ENCODE measurements at regions not wholly inside any gene's neighbourhood (a gene's known extent, or its start where the extent isn't known, plus 50 kb on each side); places are given as distances from the start of the nearest gene placed in this dataset.

DNA sequence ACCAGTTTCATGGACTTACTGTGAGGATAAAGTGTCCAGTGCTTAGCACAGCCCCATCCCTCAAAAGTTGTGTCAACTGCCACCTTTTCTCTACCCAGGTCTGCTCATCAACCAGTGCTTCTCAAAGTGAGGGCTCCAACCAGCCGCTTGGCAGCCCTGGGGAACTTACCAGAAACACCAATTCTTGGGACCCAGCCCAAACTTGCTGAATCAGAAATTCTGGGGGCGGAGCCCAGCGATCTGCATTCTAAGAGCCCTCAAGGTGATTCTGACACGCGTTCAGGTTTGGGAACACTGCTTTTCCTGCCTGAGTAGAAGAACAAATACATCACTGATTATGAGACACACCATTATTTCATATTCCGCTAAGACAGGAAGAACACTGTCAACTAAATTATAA lies 132.0 kb downstream of the NSG2 start:
- Histone ChIP-seq H3K9me3 (no peaks in the 10 kb centered on the region), H3K36me3 (no peaks in the 10 kb centered on the region), H3K27me3 (no peaks in the 10 kb centered on the region), H3K4me1 (ENCODE audit: insufficient read depth) (peaks cover 1% of the 10 kb centered on the region), H3K4me3 (no peak overlapping the region), H3K27ac (no peak overlapping the region)
- intact Hi-C loops (cut with DNase I): no loop called here
- no peak for TF ChIP-seq POLR2A (IDR thresholded peaks at IDR 0.05)
- no peak for TF ChIP-seq CTCF (IDR thresholded peaks at IDR 0.05)
- TF ChIP-seq EP300 (IDR thresholded peaks at IDR 0.05): no peak
- WGBS, 3 donors: 81 to 85% (median 83%) methylated on average over 6 of the region's 6 CpGs
- no peak for DNase-seq

- no peaks in the 10 kb centered on the region for H3K27me3 ChIP-seq
- no peak overlapping the region for H3K27ac ChIP-seq
- DNase-seq: no peak
- TF ChIP-seq EP300 (IDR thresholded peaks at IDR 0.05) (no peak), CTCF (IDR thresholded peaks at IDR 0.05) (no peak), POLR2A (IDR thresholded peaks at IDR 0.05) (no peak)
- 93 to 98% (median 97%) methylated on average over 6 of the region's 6 CpGs for WGBS, 3 donors
- H3K9me3 ChIP-seq: no peaks in the 10 kb centered on the region
- no peaks in the 10 kb centered on the region for H3K36me3 ChIP-seq
- no peak overlapping the region for H3K4me3 ChIP-seq
- H3K4me1 ChIP-seq (ENCODE audit: insufficient read depth): peaks cover 1% of the 10 kb centered on the region
- intact Hi-C loops (cut with DNase I): no loop called here
These were observed 132.6 kb downstream of the NSG2 start for GRCh38 chr5:174177976-174178605.

DNA sequence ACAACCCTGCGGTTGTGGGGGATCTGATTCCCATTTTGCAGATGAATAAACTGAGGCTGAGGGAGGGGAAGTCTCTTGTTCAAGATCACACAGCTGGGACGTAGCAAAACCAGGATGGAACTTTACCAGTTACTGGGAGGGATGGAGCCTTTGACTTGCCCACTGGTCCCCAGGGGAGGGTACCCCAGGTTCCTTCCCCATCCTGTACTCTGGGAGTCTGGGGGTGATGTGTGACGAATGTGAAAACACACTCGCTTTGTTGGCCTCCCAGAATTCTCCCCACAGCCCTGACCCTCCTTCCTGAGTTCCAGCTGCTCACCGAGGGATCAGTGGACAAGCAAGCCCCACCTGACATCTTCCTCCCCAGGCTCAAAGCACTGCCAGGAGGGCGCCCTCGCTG lies 135.1 kb downstream of the NSG2 start:
- Histone ChIP-seq H3K9me3 (no peaks in the 10 kb centered on the region), H3K4me3 (no peak overlapping the region), H3K36me3 (no peaks in the 10 kb centered on the region), H3K27ac (no peak overlapping the region), H3K4me1 (ENCODE audit: insufficient read depth) (peaks cover 1% of the 10 kb centered on the region), H3K27me3 (no peaks in the 10 kb centered on the region)
- no peak for DNase-seq
- intact Hi-C loops (cut with DNase I): no loop called here
- WGBS, 3 donors: 83 to 86% (median 85%) methylated on average over 7 of the region's 7 CpGs
- TF ChIP-seq CTCF (IDR thresholded peaks at IDR 0.05) (no peak), POLR2A (IDR thresholded peaks at IDR 0.05) (no peak), EP300 (IDR thresholded peaks at IDR 0.05) (no peak)

GRCh38 chr5:174182111-174182510 lies 136.6 kb downstream of the NSG2 start:
- no peaks in the 10 kb centered on the region for H3K36me3 ChIP-seq
- DNase-seq: no peak
- no peaks in the 10 kb centered on the region for H3K27me3 ChIP-seq
- TF ChIP-seq POLR2A (IDR thresholded peaks at IDR 0.05) (no peak), EP300 (IDR thresholded peaks at IDR 0.05) (no peak), CTCF (IDR thresholded peaks at IDR 0.05) (no peak)
- WGBS, 3 donors: 70 to 87% (median 71%) methylated on average over 5 of the region's 5 CpGs
- H3K9me3 ChIP-seq: no peaks in the 10 kb centered on the region
- no peak overlapping the region for H3K4me3 ChIP-seq
- no peak overlapping the region for H3K27ac ChIP-seq
- no peaks in the 10 kb centered on the region for H3K4me1 ChIP-seq (ENCODE audit: insufficient read depth)
- intact Hi-C loops (cut with DNase I): no loop called here
